BJ (cell line): ENCODE measurements at regions not wholly inside any gene's neighbourhood (a gene's known extent, or its start where the extent isn't known, plus 50 kb on each side); places are given as distances from the start of the nearest gene placed in this dataset.

Source experiments
- CTCF ChIA-PET: fragments of 350-600 bp; formaldehyde crosslinking; extraction: SDS; loops from one replicate; lab custom pipeline; 2021; ENCODE audit warnings: antibody characterized with exemption, inconsistent platforms; lab: Yijun Ruan, JAX
- POLR2A ChIA-PET: fragments of 300-600 bp; sonication (Branson Sonifier 250); formaldehyde crosslinking; extraction: SDS; loops from one replicate; lab custom pipeline; 2021; ENCODE audit warnings: antibody characterized with exemption; lab: Charles Lee
- DNase-seq: peaks from one replicate; pipeline ENCODE4 v3.0.0-alpha.2; 2011; ENCODE audit warnings: low read depth
- H3K27me3 ChIP-seq: 2 replicates; pipeline ENCODE4 v1.6.0; 2011; ENCODE audit warnings: low read length; ENCODE audit not compliant: control insufficient read depth, insufficient read depth
- H3K36me3 ChIP-seq: 2 replicates; pipeline ENCODE4 v1.5.1; 2011; ENCODE audit warnings: low read length; ENCODE audit not compliant: control insufficient read depth, insufficient read depth
- H3K4me3 ChIP-seq: 2 replicates; pipeline ENCODE4 v1.5.1; 2011; ENCODE audit warnings: low read depth, mild to moderate bottlenecking, control low read depth, low read length
- TF ChIP-seq, protein P1 (sequence below): IDR thresholded peaks from 2 replicates; pipeline ENCODE4 v1.5.1; 2011; ENCODE audit warnings: low read depth, mild to moderate bottlenecking, control low read depth, inconsistent platforms, low read length, moderate library complexity; ENCODE audit not compliant: insufficient read depth

DNA sequence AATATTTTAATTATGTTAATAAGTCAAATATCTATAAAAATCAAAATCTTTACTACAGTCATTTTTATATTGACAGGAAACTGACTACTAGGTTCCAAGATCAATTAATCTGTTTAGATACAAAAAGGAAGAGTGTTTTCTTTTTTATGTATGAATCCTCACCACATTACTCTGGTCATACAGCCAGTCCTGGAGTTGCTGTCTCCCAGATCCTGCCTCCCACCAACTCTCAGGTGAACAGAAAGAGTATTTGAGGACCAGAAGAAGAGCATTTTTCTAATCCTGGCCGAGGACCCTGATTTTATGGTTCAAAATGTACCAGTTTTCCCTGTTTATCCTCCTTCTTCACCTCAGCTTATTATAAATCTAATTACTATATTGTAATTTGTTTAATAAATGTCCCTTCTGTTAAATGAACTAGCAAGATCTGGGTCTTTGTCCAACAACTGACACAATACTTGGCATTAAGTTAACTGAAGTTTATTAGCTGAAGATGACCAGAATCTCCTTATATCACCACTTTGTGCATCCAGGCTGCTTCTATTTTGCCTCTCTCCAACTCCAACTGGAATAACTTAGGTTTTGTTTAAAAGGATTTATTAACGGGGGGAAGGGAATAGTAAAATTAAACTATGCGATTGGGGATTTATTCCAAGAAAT, 224.4 kb upstream of the PCDH7 start:
- DNase-seq, result no peak
- H3K36me3 ChIP-seq, result no peaks in the 10 kb centered on the region
- TF ChIP-seq, protein P1, sequence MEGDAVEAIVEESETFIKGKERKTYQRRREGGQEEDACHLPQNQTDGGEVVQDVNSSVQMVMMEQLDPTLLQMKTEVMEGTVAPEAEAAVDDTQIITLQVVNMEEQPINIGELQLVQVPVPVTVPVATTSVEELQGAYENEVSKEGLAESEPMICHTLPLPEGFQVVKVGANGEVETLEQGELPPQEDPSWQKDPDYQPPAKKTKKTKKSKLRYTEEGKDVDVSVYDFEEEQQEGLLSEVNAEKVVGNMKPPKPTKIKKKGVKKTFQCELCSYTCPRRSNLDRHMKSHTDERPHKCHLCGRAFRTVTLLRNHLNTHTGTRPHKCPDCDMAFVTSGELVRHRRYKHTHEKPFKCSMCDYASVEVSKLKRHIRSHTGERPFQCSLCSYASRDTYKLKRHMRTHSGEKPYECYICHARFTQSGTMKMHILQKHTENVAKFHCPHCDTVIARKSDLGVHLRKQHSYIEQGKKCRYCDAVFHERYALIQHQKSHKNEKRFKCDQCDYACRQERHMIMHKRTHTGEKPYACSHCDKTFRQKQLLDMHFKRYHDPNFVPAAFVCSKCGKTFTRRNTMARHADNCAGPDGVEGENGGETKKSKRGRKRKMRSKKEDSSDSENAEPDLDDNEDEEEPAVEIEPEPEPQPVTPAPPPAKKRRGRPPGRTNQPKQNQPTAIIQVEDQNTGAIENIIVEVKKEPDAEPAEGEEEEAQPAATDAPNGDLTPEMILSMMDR, result no peak
- ChIA-PET POLR2A (no interaction called here), CTCF (no interaction called here)
- no peak overlapping the region for H3K4me3 ChIP-seq
- H3K27me3 ChIP-seq, result no peaks in the 10 kb centered on the region

DNA sequence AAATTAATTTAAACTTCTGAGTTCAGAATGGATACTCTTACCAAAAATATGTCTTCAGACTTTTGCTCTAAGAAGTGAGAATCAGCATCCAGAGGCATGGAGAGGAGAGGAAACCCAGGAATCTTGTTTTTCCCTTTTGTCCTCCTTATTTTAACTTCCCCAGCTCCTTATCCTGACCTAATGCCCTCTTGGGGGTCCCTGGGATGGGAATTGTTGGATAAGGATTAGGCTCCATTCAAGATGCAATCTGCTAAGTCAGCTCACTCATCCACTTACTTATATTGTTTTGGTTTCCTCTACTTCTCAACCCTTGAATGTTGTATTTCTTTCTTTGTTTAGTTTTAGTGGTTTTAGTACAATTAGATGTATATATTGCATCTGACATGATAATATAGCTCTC, 208.4 kb upstream of the PCDH7 start:
- Histone ChIP-seq H3K4me3 (no peak overlapping the region), H3K36me3 (no peaks in the 10 kb centered on the region), H3K27me3 (no peaks in the 10 kb centered on the region)
- CTCF ChIA-PET, result no interaction called here
- TF ChIP-seq, protein P1, result no peak
- POLR2A ChIA-PET, result no interaction called here
- DNase-seq, result no peak

DNA sequence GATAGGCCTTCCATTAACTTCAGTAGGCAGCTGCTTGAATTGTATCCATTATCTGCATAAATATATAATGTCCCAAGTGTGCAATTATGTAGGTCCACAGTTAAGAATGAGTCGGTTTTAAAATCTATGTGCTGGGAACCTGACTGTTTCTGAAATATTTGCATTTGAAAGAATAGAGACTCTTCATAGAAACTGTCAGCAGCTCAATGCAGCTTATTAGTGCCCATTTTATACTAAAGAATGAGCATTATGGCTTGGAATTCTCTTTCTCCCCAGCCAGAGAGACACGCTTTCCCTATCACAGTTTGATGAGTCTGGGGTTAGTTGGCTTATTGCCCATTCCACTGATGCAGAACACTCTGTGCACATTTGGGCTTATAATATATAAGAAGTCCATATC, 202.0 kb upstream of the PCDH7 start:
- Histone ChIP-seq H3K36me3 (no peaks in the 10 kb centered on the region), H3K4me3 (no peak overlapping the region), H3K27me3 (no peaks in the 10 kb centered on the region)
- no peak for DNase-seq
- TF ChIP-seq, protein P1, result no peak
- CTCF ChIA-PET, result no interaction called here
- POLR2A ChIA-PET, result no interaction called here

DNA sequence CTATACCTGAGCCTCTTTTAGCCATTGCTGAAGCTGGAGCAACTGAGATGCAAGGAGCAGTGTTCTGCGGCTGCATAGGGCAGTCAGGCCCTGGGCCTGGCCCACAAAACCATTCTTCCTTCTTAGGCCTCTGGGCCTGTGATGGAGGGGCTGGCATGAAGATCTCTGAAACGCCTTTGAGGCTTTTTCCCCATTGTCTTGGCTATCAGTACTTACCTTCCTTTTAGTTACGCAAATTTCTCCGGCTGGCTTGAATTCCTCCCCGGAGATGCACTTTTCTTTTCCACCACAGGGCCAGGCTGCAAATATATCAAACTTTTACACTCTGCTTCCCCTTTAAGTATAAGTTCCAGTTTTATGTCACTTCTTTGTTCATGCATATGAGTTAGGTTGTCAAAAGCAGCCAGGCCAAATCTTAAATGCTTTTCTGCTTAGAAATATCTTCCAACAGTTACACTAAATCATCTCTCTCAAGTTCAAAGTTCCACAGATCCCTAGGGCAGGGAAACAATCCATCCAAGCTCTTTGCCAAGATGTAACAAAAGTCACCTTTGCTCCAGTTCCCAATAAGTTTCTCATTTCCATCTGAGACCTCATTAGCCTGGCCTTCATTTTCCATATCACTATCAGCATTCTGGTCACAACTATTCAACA, 194.4 kb upstream of the PCDH7 start:
- no peaks in the 10 kb centered on the region for H3K36me3 ChIP-seq
- H3K27me3 ChIP-seq, result no peaks in the 10 kb centered on the region
- TF ChIP-seq, protein P1, result no peak
- POLR2A ChIA-PET, result no interaction called here
- no peak overlapping the region for H3K4me3 ChIP-seq
- no peak for DNase-seq
- CTCF ChIA-PET, result no interaction called here

DNA sequence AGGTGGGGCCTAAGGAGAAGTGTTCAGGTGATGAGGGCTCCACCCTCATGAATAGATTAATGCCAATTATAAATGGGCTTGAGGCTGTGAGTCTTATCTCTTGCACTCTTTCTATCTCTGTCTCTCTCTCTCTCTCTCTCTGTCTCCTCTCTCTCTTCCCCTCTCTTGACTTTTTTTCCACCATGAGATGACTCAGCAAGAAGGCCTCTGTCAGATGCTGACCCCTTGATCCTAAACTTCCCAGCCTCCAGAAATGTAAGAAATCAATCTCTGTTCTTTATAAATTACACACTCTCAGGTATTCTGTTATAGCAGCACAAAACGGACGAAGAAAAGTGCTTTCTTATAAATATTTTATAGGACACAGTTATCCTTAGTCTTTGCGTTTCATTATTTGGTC, 184.9 kb upstream of the PCDH7 start:
- Histone ChIP-seq H3K4me3 (no peak overlapping the region), H3K27me3 (no peaks in the 10 kb centered on the region), H3K36me3 (no peaks in the 10 kb centered on the region)
- no peak for DNase-seq
- CTCF ChIA-PET, result no interaction called here
- TF ChIP-seq, protein P1, result no peak
- POLR2A ChIA-PET, result no interaction called here
